ENCODE measurements at regions not wholly inside any gene's neighbourhood (a gene's known extent, or its start where the extent isn't known, plus 50 kb on each side); places are given as distances from the start of the nearest gene placed in this dataset.

GRCh38 chr2:129735576-129735975 lies 243.9 kb upstream of the RAB6C start:
- 93 to 95% (median 95%) methylated on average over 5 of the region's 6 CpGs for WGBS, 3 donors
- no peak overlapping the region for H3K27ac ChIP-seq
- no peaks in the 10 kb centered on the region for H3K36me3 ChIP-seq
- no peaks in the 10 kb centered on the region for H3K9me3 ChIP-seq
- TF ChIP-seq EP300 (IDR thresholded peaks at IDR 0.05): no peak
- TF ChIP-seq CTCF (IDR thresholded peaks at IDR 0.05): no peak
- no peak for TF ChIP-seq POLR2A (IDR thresholded peaks at IDR 0.05)
- H3K27me3 ChIP-seq: no peaks in the 10 kb centered on the region
- intact Hi-C loops (cut with DNase I): no loop called here
- H3K4me1 ChIP-seq (ENCODE audit: insufficient read depth): no peaks in the 10 kb centered on the region
- no peak for DNase-seq
- no peak overlapping the region for H3K4me3 ChIP-seq

GRCh38 chr2:129737660-129738527 lies 241.6 kb upstream of the RAB6C start:
- Histone ChIP-seq H3K27me3 (no peaks in the 10 kb centered on the region), H3K36me3 (no peaks in the 10 kb centered on the region), H3K9me3 (no peaks in the 10 kb centered on the region), H3K27ac (no peak overlapping the region), H3K4me1 (ENCODE audit: insufficient read depth) (no peaks in the 10 kb centered on the region), H3K4me3 (no peak overlapping the region)
- WGBS, 3 donors: 83 to 87% (median 85%) methylated on average over 15 of the region's 15 CpGs
- intact Hi-C loops (cut with DNase I): no loop called here
- DNase-seq: no peak
- no peak for TF ChIP-seq EP300 (IDR thresholded peaks at IDR 0.05)
- TF ChIP-seq POLR2A (IDR thresholded peaks at IDR 0.05): no peak
- TF ChIP-seq CTCF (IDR thresholded peaks at IDR 0.05): no peak

DNA sequence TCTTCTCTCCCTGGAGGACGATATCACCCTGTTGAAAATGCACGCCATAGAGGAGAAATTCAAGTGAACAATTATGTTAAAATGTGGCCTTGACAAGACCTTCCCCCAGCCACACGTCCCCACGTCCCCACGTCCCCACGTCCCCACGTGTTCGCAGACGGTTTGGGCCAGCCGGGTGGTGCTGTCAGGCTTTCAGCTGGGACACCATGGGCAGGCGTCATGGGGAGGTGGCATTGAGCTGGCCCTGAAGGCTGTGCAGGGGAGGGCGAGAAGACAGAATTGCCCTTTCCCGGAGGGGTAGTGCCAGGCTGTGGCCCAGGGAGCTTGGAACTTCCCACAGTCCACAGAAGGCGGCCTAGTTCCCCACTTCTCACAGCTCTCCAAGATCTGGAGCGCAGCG lies 240.7 kb upstream of the RAB6C start:
- WGBS, 3 donors: 86 to 87% (median 87%) methylated on average over 16 of the region's 16 CpGs
- H3K36me3 ChIP-seq: no peaks in the 10 kb centered on the region
- no peaks in the 10 kb centered on the region for H3K27me3 ChIP-seq
- no peak for TF ChIP-seq EP300 (IDR thresholded peaks at IDR 0.05)
- TF ChIP-seq CTCF (IDR thresholded peaks at IDR 0.05): no peak
- no peak for TF ChIP-seq POLR2A (IDR thresholded peaks at IDR 0.05)
- no peak overlapping the region for H3K27ac ChIP-seq
- H3K9me3 ChIP-seq: no peaks in the 10 kb centered on the region
- H3K4me1 ChIP-seq (ENCODE audit: insufficient read depth): no peaks in the 10 kb centered on the region
- intact Hi-C loops (cut with DNase I): no loop called here
- H3K4me3 ChIP-seq: no peak overlapping the region
- DNase-seq: no peak

DNA sequence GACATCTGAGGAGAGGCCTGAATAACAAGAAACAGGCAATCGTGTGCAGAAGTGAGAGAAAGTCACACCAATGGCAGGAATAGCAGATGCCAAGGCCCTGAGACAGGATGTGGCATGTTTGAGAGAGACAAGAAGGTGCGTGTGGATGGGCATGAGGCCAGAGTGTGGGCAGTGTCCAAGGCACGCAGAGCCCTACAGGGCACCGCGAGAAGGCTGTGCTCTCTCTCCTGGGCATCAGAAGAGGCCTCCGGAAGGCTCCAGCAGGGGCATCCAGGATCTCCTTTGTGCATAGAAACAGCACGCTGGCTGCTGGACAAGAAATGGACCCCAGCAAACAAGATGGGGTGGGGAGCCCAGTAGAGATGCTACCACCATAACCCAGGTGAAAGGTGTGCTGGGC lies 239.0 kb upstream of the RAB6C start:
- no peaks in the 10 kb centered on the region for H3K36me3 ChIP-seq
- TF ChIP-seq POLR2A (IDR thresholded peaks at IDR 0.05) (no peak), CTCF (IDR thresholded peaks at IDR 0.05) (no peak), EP300 (IDR thresholded peaks at IDR 0.05) (no peak)
- intact Hi-C loops (cut with DNase I): no loop called here
- H3K9me3 ChIP-seq: no peaks in the 10 kb centered on the region
- H3K4me1 ChIP-seq (ENCODE audit: insufficient read depth): no peaks in the 10 kb centered on the region
- 73 to 84% (median 80%) methylated on average over 7 of the region's 7 CpGs for WGBS, 3 donors
- DNase-seq: no peak
- H3K27me3 ChIP-seq: no peaks in the 10 kb centered on the region
- no peak overlapping the region for H3K4me3 ChIP-seq
- no peak overlapping the region for H3K27ac ChIP-seq

Data from ovary (tissue), 7 donors.